Glomerular visceral epithelial cell (primary cell): ENCODE measurements at regions not wholly inside any gene's neighbourhood (a gene's known extent, or its start where the extent isn't known, plus 50 kb on each side); places are given as distances from the start of the nearest gene placed in this dataset.
"Not testable (repeated sequence)": the region's sequence is repeated elsewhere in the genome, so short reads cannot be mapped to it uniquely, and the experiment has no call there.

ENCODE experiments used
- DNase-seq: peaks from one replicate; pipeline ENCODE4 v3.0.0-alpha.2; 2016; ENCODE audit errors: extremely low spot score

DNA sequence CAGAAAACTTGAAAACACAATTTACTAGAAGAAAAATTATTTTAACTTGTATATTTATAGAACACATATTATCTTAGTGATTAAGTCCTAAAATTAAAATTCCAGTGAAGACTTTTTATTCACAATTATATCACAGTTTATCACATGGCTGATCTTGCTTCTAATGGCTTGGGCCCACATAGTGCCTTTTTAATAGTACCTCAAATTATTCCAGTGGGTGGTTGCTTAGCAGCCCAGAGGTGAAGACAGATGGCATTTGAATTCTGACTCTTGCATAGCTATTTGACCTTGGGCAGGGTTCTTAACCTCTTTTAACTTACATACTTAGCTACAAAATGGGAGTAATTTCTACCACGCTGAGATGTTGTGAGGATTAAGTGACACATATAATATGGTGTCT lies 214.7 kb upstream of the SGO1 start:
- DNase-seq, result no peak

DNA sequence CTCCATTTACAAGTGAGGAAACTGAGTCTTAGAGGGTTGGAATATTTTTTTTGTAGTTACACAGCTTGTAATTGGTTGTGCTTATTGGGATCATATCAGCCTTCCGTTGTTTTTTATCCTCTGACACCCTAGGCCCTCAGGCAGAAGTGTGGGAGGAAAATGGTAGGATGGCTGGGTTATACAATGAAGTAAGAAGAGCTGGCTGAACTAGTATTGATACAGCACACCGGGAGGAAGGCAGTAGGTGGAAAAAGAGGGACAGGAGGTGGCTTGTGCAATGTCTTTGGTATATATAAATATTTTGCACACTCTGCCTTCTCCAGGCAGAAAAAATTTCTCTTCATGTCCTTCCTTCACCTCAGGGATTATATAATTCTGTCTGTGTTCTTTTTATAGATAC lies 214.3 kb upstream of the SGO1 start:
- no peak for DNase-seq

DNA sequence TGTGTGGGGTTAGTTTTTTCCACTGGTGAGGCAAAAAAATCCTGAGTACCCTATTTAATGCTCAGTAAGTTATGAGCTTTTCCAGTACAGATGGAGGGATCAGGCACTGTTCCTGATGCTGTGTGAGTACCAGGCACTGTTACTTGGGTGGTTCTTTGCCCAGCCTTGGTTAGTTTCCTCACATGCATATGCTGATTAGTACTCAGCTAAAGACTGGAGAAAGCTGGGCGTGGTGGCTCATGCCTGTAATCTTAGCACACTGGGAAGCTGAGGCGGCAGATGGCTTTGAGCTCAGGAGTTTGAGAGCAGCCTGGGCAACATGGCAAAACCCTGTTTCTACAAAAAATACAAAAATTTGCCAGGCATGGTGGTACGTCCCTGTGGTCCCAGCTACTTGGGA lies 210.3 kb upstream of the SGO1 start:
- no peak for DNase-seq

DNA sequence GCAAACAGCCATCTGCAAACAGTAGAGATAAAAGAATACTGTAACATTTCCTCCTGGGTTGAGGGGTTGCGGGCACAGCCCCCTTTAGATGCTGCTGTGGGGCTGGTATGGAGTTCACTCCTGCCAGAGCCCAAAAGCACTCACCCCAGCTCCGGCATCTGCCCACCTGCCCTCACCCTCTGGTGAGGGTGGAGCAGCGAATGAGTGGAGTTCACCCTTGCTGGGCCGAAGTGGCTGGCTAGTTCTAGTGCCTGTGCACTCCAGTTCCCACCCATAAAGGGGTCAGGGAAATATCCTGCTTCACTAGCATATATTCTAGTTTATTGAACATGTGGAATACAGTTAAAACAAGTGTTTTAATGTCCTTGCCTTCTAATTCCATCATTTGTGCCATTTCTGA lies 209.7 kb upstream of the SGO1 start:
- DNase-seq, result no peak

DNA sequence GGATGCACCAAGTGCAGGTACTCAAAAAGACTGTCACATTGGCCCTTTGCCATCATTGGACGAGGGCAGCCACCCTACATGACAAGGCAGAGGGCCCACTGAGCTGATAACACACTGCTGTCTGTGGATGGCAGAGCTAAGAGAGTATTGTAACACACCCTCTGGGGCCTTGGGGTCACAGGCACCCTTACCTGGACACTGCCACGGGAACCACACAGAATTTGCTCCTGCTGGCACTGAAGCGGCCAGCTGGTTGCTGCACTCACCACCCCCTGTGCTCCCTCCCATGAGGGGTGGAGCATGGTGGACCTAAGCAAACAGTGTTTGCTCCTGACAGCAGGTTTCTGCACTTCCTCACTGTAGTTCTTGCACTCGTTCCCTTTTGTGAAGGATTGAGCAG lies 208.2 kb upstream of the SGO1 start:
- DNase-seq, result no peak

DNA sequence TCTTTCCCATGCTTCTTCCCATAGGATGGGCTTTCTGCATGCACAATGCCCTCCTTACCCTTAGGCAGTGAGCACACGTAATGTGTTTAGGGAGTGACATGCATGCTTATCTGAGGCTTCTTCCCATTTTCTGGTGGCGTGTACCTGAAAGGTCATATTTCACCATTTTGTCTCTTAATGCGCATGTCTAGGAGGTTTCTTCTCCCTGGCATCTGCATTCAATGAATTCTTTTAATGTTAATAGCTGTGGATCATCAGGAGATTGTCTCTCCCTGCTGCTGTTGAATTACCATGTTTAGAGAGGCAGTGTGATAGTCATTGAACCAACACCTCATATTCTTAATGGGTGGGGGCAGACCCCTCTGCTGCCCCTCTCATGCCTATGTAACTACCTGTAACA lies 205.6 kb upstream of the SGO1 start:
- DNase-seq, result no peak

DNA sequence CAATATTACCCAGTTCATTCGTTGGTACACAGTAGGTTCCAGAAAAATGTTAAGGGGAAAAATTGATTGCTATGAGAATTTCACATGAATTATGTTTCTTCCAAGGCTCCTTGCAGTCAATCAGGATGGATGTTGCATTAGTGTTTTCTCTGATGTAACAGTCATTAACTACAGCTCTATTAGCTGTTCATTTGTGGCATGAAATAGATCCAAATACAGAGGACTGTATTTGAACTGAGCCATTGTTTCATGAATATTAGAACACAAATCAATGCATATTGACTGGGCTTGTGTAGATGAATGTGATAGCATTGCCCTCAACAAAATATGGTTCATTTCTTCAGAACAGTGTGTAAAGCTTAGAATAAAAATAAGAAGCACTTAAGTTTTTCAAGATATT lies 203.0 kb upstream of the SGO1 start:
- no peak for DNase-seq

DNA sequence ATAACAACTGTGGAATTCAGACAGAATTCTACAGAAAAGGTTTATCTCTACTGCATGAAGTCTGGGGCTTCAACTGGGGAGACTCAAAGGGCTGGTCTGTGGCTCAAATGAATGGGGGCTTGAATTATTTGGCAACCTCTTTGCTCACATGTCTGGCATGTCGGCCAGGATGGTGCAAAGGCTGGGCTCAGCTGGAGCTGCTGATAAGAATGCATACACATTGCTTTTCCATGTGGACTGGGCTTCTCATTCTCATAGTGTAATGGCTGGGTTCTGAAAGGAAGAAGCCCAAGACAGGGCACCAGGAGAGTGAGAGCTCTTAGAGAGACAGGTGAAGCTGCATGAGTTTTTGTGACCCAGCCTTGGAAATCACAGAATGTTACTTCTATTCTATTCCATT lies 194.3 kb upstream of the SGO1 start:
- no peak for DNase-seq

DNA sequence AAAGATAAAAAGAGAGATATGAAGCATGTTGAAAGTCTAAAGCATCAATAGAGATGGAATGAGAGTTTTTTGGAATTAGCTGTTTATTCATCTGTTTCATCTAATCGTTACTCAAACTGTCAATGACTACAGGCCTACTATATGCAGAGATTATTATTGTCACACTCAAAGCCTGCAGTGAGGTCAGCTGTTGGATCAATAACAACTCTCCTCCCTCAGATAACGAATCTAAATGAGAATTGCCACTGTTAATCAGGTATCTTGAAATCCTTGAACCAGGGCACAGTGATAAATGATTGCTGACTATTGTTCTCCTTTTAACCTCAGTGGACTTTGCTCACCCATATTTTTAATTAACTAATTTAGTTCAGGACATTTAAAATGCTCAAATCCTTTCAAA lies 192.3 kb upstream of the SGO1 start:
- no peak for DNase-seq

DNA sequence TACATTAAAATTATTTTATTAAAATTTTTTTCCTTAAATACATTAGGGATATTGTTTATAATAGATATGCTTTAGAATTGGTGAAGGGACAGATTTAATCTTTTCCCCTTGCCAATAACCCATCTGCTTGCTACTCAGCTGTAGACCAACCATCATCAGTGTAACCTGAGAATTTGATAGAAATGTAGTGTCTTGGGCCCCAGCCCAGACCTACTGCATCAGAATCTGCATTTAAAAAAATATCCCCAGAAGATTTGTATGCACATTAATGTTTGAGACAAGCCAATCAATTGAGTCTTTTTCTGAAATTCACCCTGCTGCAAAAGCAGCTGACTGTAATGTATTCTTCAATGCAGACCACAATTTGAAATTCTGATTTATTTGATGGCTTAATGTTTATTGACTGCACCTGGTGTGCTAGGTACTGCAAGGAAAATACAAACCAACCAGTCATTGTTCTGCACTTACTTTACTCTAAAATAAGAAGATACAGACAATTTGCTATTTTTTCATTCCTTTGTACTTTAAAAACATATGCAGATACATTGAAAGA lies 190.7 kb upstream of the SGO1 start:
- DNase-seq, result no peak

DNA sequence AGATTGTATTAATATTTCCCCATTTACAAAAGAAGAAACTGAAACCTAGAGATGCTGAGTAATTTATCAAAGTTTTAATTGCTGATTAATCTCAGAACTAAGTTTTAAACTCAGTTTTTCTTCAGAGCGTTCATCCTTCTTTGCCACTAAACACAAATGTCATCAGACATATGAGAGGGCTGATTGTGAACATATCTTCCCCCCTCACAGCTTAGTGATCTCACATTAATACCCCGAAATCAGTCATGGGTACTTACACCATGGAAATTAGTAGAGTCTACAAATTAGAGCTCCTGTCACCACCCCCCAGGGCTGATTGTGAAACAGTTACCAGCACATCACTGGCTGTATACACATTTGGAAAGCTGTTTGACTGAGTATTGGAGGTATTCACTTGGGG lies 189.3 kb upstream of the SGO1 start:
- no peak for DNase-seq

DNA sequence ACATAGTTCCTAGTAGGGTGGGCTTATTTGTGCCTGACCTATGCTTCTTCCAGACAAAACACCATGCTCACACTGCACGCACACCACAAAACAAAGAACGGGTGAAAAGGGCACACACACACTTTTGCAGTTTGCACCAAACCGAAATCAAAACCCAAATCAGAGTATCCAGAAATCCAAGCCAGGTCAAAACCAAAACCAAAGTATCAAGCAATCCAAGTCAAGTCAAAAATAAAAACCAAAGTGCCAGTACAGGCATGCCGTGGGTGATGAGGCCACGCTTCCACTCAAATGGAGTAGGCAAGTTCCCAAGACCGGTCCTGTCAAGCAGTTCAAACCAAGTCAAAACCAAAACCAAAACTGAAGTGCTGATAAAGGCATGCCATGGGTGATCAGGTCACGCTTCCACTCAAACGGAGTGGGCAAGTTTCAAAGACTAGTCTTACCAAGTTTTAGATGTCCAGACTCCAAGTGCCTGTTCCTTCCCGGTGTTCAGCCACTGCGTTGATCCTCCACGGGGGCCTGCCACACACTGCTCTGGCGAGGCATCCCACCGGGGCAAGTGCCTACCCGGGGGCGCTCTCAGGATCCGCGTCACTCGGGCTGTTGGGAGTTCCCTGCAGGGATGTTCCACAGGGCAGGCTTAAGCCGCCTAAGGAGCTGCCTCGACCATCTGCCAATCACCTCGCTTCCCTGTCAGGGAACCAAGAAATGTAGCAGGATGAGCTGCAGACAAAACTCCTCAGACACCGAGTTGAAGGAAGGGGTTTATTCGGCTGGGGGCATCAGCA lies 184.5 kb upstream of the SGO1 start:
- DNase-seq, result not testable (repeated sequence)

DNA sequence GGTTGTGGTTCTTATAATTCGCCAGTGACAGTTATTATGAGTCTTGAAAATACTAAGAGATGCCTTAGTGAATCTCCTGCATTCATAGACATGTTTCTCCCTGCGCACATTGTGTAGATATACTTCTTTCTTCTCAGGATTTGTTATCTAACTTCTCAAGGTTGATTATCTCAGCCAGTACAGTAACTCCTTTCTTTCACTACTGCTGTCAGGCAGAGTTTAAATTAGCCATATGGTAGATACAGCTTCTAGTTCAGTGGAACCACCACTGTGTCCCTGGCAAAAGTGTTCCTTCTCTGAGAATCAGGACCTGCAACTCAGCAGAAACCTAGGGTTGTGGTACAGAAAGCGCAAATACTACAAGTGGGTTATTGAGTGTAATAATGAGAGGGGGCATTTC lies 175.0 kb upstream of the SGO1 start:
- DNase-seq, result no peak

DNA sequence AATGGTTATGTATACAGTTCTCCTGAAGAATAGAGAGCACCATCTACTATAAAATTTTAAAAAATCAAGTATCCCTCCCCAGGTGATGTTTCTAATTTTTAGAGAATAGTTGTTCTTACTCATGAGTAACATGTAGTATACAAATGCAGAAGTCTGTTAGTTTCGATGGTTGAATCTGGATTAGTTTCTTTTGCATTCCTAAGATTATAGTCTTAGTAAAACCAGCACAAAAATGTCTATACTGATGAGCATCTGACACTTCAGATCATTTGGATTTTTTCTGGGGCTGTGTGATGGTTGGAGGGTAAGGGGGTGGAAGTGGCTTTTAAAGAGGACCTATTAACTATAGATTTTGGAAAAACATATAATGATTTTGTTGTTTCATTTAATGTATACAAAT lies 167.3 kb upstream of the SGO1 start:
- DNase-seq, result no peak

DNA sequence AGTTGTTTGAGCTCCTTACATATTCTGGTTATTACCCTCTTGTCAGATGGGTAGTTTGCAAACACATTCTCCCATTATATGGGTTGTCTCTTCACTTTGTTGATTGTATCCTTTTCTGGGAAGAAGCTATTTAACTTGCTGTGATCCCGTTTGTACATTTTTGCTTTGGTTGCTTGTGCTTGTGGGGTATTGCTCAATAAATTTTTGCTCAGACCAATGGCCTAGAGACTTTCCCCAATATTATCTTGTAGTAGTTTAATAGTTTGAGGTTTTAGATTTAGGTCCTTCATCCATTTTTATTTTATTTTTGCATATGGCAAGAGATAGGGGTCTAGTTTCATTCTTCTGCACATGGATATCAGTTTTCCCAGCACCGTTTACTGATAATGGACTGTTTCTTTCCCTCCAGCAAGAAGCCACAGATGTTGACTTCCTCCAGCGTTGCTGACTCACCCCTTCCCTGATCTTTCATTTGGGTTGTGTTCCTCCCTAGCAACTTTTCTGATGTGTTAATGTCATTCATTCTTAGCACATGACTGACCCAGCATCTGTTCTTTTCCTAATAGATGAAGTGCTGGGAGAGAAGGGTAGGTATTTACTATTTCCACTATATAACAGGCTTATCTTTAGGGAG lies 166.7 kb upstream of the SGO1 start:
- no peak for DNase-seq

DNA sequence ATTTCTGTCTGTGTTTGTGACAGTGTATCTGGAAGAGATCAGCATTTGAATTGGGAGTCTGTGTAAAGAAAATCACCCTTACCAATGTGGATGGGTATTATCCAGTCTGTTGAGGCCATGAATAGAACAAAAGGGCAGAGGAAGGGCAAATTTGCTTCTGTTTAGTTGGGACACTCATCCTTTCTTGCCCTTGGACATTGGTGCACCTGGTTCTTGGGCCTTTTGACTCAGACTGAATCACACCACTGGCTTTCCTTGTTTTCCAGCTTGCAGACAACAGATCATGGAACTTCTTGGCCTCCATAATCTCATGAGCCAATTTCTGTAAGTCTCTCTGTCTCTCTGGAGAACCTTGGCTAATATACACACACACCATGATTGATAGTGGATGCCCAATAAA lies 164.4 kb upstream of the SGO1 start:
- no peak for DNase-seq

DNA sequence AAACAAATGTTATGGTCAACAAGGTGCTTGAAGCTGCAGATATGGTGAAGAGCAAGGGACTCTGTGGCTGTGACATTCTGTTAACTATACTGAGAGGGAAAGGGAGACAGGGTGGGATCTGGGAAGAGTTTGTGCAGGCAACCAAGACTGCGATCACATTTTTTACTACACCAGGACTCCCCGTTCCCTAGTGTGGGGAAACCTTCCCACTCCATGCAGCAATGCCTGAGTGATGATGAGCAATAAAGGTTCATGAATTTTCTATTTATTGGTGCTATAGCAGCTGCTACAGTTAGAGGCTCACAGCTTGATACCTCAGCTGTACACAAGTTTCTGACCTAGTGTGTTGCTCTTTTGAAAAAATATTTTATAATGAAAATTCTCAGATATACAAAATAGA lies 160.9 kb upstream of the SGO1 start:
- DNase-seq, result no peak

DNA sequence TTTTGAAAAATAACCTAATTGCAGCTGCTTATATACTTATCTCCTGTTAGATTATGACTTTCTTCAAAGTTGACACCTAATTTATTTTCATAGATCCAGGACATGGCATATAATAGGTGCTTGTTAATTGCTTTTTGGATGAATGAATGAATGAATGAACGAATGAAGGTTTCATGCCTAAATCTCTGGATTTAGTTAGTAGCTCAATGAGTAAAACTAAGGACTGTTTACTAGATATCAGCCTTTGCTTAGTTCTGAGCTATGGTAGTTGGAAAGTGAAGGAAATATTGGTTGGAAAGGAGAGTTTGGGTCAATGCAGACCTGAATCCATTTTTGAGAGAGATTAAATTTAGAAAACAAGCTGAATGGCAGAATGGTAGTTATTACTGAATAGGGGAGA lies 160.4 kb upstream of the SGO1 start:
- no peak for DNase-seq

DNA sequence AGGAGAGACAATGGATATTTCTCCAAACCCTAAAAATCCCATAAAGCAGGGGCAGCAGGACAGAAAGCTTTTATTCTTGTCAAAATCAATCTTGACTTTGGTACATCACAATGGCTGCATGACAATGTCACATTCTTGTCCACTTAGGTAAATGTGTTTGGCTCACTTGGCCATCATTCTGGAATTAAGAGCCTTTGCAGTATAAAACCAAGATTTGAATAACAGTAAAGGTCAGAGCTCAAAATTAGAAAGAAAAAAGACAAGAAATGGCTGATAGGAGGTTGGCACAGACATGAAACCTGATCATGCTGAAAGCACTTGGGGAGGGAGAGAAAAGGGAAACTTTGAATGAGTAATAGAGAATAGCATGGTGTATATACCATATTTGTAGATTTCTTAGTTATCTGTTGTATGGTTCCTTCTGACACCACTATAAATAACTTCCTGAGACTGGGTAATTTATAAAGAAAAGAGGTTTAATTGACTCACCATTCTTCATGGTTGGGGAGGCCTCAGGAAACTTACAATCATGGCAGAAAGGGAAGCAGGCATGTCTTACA lies 158.5 kb upstream of the SGO1 start:
- no peak for DNase-seq

DNA sequence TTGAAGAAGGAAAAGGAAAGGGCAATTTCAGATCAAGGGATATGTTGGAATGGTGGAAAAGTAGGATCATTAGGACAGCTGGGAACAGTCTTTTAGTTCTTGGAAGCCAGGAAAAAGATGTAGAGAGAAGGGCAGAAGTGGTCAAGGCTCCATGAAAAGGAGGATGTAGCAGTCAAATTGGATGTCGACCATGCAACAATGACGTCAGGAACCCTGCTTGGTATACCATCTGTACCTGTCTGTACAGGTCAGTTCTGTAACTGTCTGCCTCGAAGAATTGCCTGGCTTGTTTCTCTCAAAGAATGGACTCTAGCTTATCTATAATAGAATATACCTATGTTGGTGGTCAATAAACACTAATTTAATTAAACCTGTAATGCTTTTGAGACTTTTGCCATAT lies 157.8 kb upstream of the SGO1 start:
- no peak for DNase-seq

DNA sequence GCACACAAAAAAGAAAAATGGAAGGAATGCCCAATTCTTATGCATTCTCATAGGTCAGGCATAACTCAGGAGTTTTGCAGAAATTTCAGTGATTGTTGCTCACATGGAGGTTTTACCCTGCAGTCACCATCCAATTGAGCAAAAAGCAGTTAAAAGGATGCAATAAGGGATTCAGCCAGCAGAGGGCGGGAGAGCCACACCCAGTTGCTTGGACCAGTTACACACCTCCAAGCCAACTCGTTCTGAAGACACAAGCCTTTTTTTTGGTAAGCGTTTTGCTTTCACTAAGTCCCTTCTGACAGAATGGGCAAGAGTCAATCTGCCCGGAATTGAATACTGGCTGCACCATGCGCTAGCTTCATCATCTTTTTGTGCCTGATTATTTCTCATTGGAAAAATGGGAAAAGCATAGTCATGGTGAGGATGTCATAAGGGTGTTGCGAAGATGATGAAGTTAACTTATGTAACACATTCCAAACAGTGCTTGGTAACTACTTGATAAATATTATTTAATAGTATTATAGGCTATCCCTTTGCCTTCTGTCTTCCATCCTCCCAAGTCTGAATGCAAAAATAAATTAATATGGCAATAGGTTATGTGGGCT lies 154.4 kb upstream of the SGO1 start:
- DNase-seq, result peak; percentile 69

DNA sequence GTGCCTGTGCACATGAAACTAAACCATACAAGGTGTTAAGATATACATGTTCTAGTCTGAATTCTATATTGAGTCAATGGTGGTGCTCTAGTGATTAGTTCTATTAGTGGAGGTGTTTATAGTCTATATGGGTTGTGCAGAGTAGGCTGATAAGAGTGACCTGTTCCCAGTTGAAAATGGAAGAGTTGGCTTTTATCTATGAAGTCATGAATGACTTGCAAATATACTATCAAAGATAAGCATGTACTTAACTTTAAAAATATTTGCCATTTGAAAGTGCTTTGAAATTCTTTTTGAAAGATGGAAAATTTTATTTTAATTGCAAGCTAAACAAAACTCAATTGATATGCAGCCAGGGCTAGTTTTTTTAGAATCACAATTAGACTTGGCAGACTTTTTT lies 150.6 kb upstream of the SGO1 start:
- DNase-seq, result no peak

DNA sequence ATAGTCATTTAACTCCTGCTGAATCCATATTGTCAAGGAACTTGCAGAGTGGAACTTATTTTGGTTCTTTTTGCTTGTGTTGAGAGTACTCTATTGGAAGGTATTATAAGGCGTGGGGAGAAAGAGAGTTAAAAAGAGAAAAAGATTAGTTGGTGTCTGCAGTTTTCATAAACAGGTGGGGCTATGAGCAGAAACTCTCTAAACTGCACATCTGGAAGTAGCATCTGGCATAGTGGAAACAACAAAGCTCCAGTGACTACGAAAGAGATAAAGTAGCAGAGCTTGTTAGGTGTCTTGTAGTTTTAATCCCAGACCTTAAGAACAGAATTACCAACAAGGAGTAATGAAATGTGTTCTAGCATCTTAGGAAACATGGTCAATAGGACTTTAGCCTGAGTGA lies 148.8 kb upstream of the SGO1 start:
- no peak for DNase-seq
